H1 (cell line): ENCODE measurements at regions not wholly inside any gene's neighbourhood (a gene's known extent, or its start where the extent isn't known, plus 50 kb on each side); places are given as distances from the start of the nearest gene placed in this dataset.

Source experiments
- CTCF ChIA-PET: fragments of 300-600 bp; sonication (Branson Sonifier 250); formaldehyde crosslinking; loops from one replicate; lab custom pipeline; 2021; ENCODE audit not compliant: partially characterized antibody; lab: Charles Lee
- POLR2A ChIA-PET: fragments of 300-600 bp; sonication (Branson Sonifier 250); formaldehyde crosslinking; loops from one replicate; lab custom pipeline; 2021; ENCODE audit warnings: inconsistent platforms; ENCODE audit not compliant: partially characterized antibody; lab: Charles Lee
- DNase-seq, 2 experiments: peaks; one replicate each; pipeline versions ENCODE4 v3.0.0 to v3.0.0-alpha.2; 2010 to 2022; ENCODE audit warnings: low spot score in 2 of 2, low read depth in 1 of 2, mixed read lengths in 1 of 2
- FAIRE-seq: peaks from 2 replicates; lab custom pipeline; 2011; peaks lifted over from hg19 to GRCh38; lab: Jason Lieb, UNC
- H2AFZ ChIP-seq: 2 replicates; pipeline ENCODE4 v1.8.1; 2012; ENCODE audit warnings: low read length, inconsistent platforms
- H2AK5ac ChIP-seq: 2 replicates; pipeline ENCODE4 v1.6.1; 2013; ENCODE audit warnings: low read depth, low read length
- H2BK120ac ChIP-seq: replicated peaks from 2 replicates; pipeline ENCODE3; 2013; ENCODE audit warnings: low read depth, low read length, inconsistent platforms
- H2BK12ac ChIP-seq: 2 replicates; pipeline ENCODE4 v1.6.1; 2013; ENCODE audit warnings: low read depth, low read length
- H2BK15ac ChIP-seq: 2 replicates; pipeline ENCODE4 v1.6.1; 2013; ENCODE audit warnings: low read length
- H2BK20ac ChIP-seq: 2 replicates; pipeline ENCODE4 v1.6.1; 2013; ENCODE audit warnings: low read length
- H2BK5ac ChIP-seq: 2 replicates; pipeline ENCODE4 v1.6.1; 2013; ENCODE audit warnings: low read depth, low read length
- H3K14ac ChIP-seq: 2 replicates; pipeline ENCODE4 v1.6.1; 2013; ENCODE audit warnings: inconsistent platforms; ENCODE audit not compliant: insufficient read length
- H3K18ac ChIP-seq: 2 replicates; pipeline ENCODE4 v1.6.1; 2013; ENCODE audit warnings: low read length; ENCODE audit errors: extremely low read depth
- H3K23ac ChIP-seq: 2 replicates; pipeline ENCODE4 v1.6.1; 2013; ENCODE audit warnings: inconsistent platforms; ENCODE audit not compliant: insufficient read length
- H3K23me2 ChIP-seq: 2 replicates; pipeline ENCODE4 v1.6.1; 2013; ENCODE audit warnings: low read depth, low read length
- H3K27ac ChIP-seq: 2 replicates; pipeline ENCODE4 v1.6.1; 2011; ENCODE audit warnings: low read depth, low read length, inconsistent platforms
- H3K27me3 ChIP-seq, 4 experiments: replicated peaks in 1 of 4; 1 replicate in 1 of 4; 2 replicates in 3 of 4; pipeline versions ENCODE4 v1.6.1 to v1.8.1; 2011 to 2013; ENCODE audit warnings: low read length in 3 of 4, mild to moderate bottlenecking in 3 of 4, inconsistent platforms in 2 of 4, mixed read lengths in 2 of 4, moderate library complexity in 1 of 4; ENCODE audit not compliant: control insufficient read depth in 3 of 4, insufficient read depth in 3 of 4; ENCODE audit errors: extremely low read depth in 1 of 4
- H3K36me3 ChIP-seq, 4 experiments: 2 replicates each; pipeline versions ENCODE4 v1.6.1 to v1.8.1; 2011 to 2013; ENCODE audit warnings: mild to moderate bottlenecking in 4 of 4, low read length in 3 of 4, moderate library complexity in 2 of 4, control low read depth in 1 of 4, inconsistent platforms in 1 of 4; ENCODE audit not compliant: insufficient read depth in 4 of 4, control insufficient read depth in 2 of 4
- H3K4ac ChIP-seq: replicated peaks from 2 replicates; pipeline ENCODE3; 2013; ENCODE audit warnings: low read length, low read depth, mixed read lengths, inconsistent platforms; ENCODE audit not compliant: insufficient read length
- H3K4me1 ChIP-seq, 4 experiments: replicated peaks in 1 of 4; 1 replicate in 1 of 4; 2 replicates in 3 of 4; pipeline versions ENCODE4 v1.6.1 to v1.8.1; 2011 to 2013; ENCODE audit warnings: low read length in 3 of 4, inconsistent platforms in 2 of 4, mixed read lengths in 1 of 4; ENCODE audit not compliant: insufficient read depth in 4 of 4, control insufficient read depth in 3 of 4
- H3K4me2 ChIP-seq, 2 experiments: 2 replicates each; pipeline versions ENCODE4 v1.6.1 to v1.8.1; 2011 to 2013; ENCODE audit warnings: low read depth in 2 of 2, low read length in 2 of 2, control low read depth in 1 of 2, inconsistent platforms in 1 of 2, mild to moderate bottlenecking in 1 of 2; ENCODE audit not compliant: insufficient read depth in 1 of 2
- H3K4me3 ChIP-seq, 4 experiments: fragments of 200-600, 300-600 bp in 1 of 4; sonication (generic), shearing (Covaris generic), sonication (Bioruptor Twin) in 1 of 4; 2 replicates each; pipeline versions ENCODE4 v1.5.1 to v1.8.1; 2011 to 2016; ENCODE audit warnings: low read length in 4 of 4, low read depth in 3 of 4, control low read depth in 2 of 4, inconsistent platforms in 2 of 4, mild to moderate bottlenecking in 2 of 4, mixed read lengths in 1 of 4, moderate library complexity in 1 of 4; ENCODE audit not compliant: insufficient read depth in 2 of 4; ENCODE audit errors: extremely low read depth in 1 of 4
- H3K56ac ChIP-seq: replicated peaks from 2 replicates; pipeline ENCODE3; 2013; ENCODE audit warnings: low read depth, mild to moderate bottlenecking, mixed read lengths, low read length, inconsistent platforms; ENCODE audit not compliant: insufficient read length
- H3K79me1 ChIP-seq: 2 replicates; pipeline ENCODE4 v1.6.1; 2013; ENCODE audit warnings: low read depth, low read length, control low read depth
- H3K79me2 ChIP-seq, 2 experiments: 2 replicates each; pipeline versions ENCODE4 v1.6.1 to v1.8.1; 2012 to 2013; ENCODE audit warnings: low read length in 2 of 2, mild to moderate bottlenecking in 2 of 2, inconsistent platforms in 1 of 2; ENCODE audit not compliant: insufficient read depth in 2 of 2, control insufficient read depth in 1 of 2
- H3K9ac ChIP-seq, 4 experiments: replicated peaks in 1 of 4; 1 replicate in 1 of 4; 2 replicates in 3 of 4; pipeline versions ENCODE4 v1.6.1 to v1.8.1; 2011 to 2013; ENCODE audit warnings: low read depth in 3 of 4, low read length in 3 of 4, control low read depth in 2 of 4, mild to moderate bottlenecking in 2 of 4, moderate library complexity in 2 of 4, inconsistent platforms in 1 of 4; ENCODE audit errors: extremely low read depth in 1 of 4
- H3K9me3 ChIP-seq, 2 experiments: 2 replicates each; pipeline versions ENCODE4 v1.6.1 to v1.8.1; 2012 to 2013; ENCODE audit warnings: mild to moderate bottlenecking in 2 of 2, moderate library complexity in 2 of 2, control low read depth in 1 of 2, inconsistent platforms in 1 of 2, low read depth in 1 of 2, low read length in 1 of 2, mixed read lengths in 1 of 2; ENCODE audit not compliant: insufficient read depth in 2 of 2
- H4K20me1 ChIP-seq, 2 experiments: replicated peaks in 1 of 2; 2 replicates each; pipeline versions ENCODE3 to v1.8.1; 2011 to 2013; ENCODE audit warnings: inconsistent platforms in 2 of 2, low read length in 2 of 2, mild to moderate bottlenecking in 1 of 2; ENCODE audit not compliant: insufficient read depth in 2 of 2, control insufficient read depth in 1 of 2
- H4K5ac ChIP-seq: 2 replicates; pipeline ENCODE4 v1.6.1; 2013; ENCODE audit warnings: low read length, low read depth, mixed read lengths, inconsistent platforms; ENCODE audit not compliant: insufficient read length
- H4K8ac ChIP-seq: 2 replicates; pipeline ENCODE4 v1.8.0; 2013; ENCODE audit warnings: mild to moderate bottlenecking, moderate library complexity, low read length, inconsistent platforms; ENCODE audit not compliant: insufficient read depth; ENCODE audit errors: extremely low read depth
- H4K91ac ChIP-seq: replicated peaks from 2 replicates; pipeline ENCODE3; 2013; ENCODE audit warnings: low read length, mixed read lengths, inconsistent platforms; ENCODE audit not compliant: insufficient read length
- CREB1 ChIP-seq: IDR thresholded peaks from 2 replicates; pipeline ENCODE4 v1.6.1; 2012; ENCODE audit warnings: inconsistent platforms
- CTBP2 ChIP-seq: IDR thresholded peaks from 2 replicates; pipeline ENCODE4 v1.7.0; 2011; ENCODE audit warnings: borderline replicate concordance, mild to moderate bottlenecking, moderate library complexity, mixed read lengths, low read length; ENCODE audit not compliant: insufficient read depth, insufficient read length
- GTF2F1 ChIP-seq: IDR thresholded peaks from 2 replicates; pipeline ENCODE4 v1.6.1; 2012; ENCODE audit warnings: low read depth, low read length, improper control_type of control experiment, borderline replicate concordance
- TBP ChIP-seq: IDR thresholded peaks from 2 replicates; pipeline ENCODE4 v1.6.1; 2011; ENCODE audit warnings: low read depth, low read length, improper control_type of control experiment
- WGBS, 2 experiments: shearing (Covaris generic) in 1 of 2; methylation state at CpG; one replicate each; pipeline versions ENCODE4 v1.1.6 to v1.1.7; 2013 to 2015; ENCODE audit warnings: low lambda C conversion rate in 2 of 2, mixed read lengths in 2 of 2, inconsistent platforms in 1 of 2, low coverage in 1 of 2, missing lambda C conversion rate in 1 of 2; ENCODE audit not compliant: insufficient replicate concordance in 2 of 2, insufficient coverage in 1 of 2, insufficient read length in 1 of 2; ENCODE audit errors: extremely low coverage in 1 of 2, missing lambda C conversion rate in 1 of 2; 5-methylcytosine and 5-hydroxymethylcytosine counted together
- TF ChIP-seq, protein P1 (sequence below): IDR thresholded peaks from 2 replicates; pipeline ENCODE4 v1.6.1; 2012; ENCODE audit warnings: inconsistent platforms

DNA sequence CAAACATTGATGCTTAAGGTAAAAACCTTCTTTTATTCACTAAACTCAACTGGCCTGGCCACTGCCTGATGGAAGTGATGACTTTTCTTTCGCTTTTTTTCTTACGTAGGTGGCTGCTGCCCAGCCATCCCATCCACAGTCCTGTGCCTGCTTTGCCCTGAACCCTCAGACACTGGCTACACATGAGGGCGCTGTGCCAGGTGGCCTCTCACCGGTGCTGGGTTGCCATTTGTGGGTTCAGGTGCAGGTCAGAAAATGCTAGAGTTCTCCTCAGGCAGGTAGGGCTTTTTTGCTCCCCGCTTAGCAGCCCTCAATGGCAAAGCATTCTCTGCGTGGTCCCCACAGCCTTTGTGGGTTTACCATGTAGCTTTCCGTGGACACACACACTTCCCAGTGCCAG lies 88.3 kb upstream of the PRR23E start:
- Histone ChIP-seq H4K91ac (no peak overlapping the region), H3K27ac (no peak overlapping the region), H4K5ac (no peak overlapping the region), H3K79me2 (no peaks in the 10 kb centered on the region), H4K20me1 (no peaks in the 10 kb centered on the region), H2BK5ac (no peak overlapping the region), H3K4ac (no peak overlapping the region), H3K18ac (no peak overlapping the region), H3K4me2 (no peak overlapping the region), H2AK5ac (no peak overlapping the region), H3K4me3 (no peak overlapping the region), H3K23me2 (no peaks in the 10 kb centered on the region), H4K8ac (no peak overlapping the region), H3K36me3 (no peaks in the 10 kb centered on the region), H2BK12ac (no peak overlapping the region), H3K23ac (no peak overlapping the region), H2AFZ (no peak overlapping the region), H3K79me1 (no peaks in the 10 kb centered on the region), H3K9ac (no peak overlapping the region), H2BK15ac (no peak overlapping the region), H3K9me3 (no peaks in the 10 kb centered on the region), H3K27me3 (no peaks in the 10 kb centered on the region), H3K14ac (no peak overlapping the region), H2BK20ac (no peak overlapping the region), H3K56ac (no peak overlapping the region), H2BK120ac (no peak overlapping the region), H3K4me1 (peaks cover 0 to 7% (median 0%) of the 10 kb centered on the region in 4 experiments; a peak in 1 of 7 replicates)
- POLR2A ChIA-PET: no interaction called here
- TF ChIP-seq TBP (no peak), CREB1 (no peak), CTBP2 (no peak), GTF2F1 (no peak)
- TF ChIP-seq, protein P1, sequence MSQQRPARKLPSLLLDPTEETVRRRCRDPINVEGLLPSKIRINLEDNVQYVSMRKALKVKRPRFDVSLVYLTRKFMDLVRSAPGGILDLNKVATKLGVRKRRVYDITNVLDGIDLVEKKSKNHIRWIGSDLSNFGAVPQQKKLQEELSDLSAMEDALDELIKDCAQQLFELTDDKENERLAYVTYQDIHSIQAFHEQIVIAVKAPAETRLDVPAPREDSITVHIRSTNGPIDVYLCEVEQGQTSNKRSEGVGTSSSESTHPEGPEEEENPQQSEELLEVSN: no peak
- no peak for DNase-seq
- 93% methylated on average over 7 of the region's 7 CpGs; no CpG with 5 or more reads in 1 of the 2 experiments for WGBS, 2 experiments
- CTCF ChIA-PET: interaction anchor here (0.5 to 3.2 kb wide), 7 partner anchors 14 to 588 kb away, joined by 3 to 10 read pairs (median 4); no protein-coding TSS in a partner anchor
- no peak for FAIRE-seq
